ENCODE measurements at regions not wholly inside any gene's neighbourhood (a gene's known extent, or its start where the extent isn't known, plus 50 kb on each side); places are given as distances from the start of the nearest gene placed in this dataset.

DNA sequence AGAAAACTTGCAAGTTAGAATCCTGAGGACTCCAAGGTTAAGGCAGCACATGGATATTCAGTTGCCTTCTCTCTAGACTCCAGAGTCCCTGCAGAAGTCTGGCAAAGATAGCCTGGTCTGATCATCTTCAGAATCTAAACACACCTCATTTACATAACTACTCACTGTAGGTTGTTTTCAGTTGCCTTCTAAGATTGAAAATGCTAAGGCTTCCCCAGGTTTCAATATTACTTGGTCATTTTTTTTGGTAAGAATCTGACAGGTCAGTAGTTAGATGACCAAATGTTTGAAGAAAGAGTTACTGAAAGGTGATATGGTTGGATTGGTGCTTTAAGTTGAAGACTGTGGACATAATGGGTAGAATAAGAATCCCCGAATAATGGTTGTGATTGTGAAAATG lies 205.4 kb upstream of the KCNJ16 start:
- Mint-ChIP-seq H3K36me3 (ENCODE audit: low read depth) (no peaks in the 10 kb centered on the region), H3K27ac (no peak overlapping the region), H3K9me3 (peaks cover 13% of the 10 kb centered on the region), H3K27me3 (ENCODE audit: low read depth) (no peaks in the 10 kb centered on the region), H3K4me1 (ENCODE audit: low read depth) (no peaks in the 10 kb centered on the region), H3K4me3 (no peak overlapping the region)
- no peak for DNase-seq (ENCODE audit: low spot score)

DNA sequence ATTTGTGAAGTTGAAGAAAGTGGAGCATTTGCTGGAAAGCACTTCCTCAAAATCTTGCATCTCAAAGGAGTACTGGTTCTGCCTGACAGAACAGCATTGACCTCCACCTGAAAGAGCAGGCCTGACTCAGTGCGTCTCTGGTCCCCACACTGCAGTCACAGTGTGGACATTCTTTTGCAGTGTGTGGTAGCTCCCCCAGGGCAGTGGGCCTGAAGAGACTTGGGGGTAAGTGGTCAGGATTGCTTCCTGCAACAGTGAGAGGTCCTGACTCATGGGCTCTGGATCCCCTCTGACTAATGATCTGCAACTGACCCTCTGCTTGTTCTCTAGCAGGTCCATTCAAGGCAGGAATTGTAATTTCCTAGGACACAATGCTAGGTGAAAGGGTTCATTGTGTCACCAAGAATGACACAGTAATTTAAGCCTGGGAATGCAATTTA lies 204.9 kb upstream of the KCNJ16 start:
- Mint-ChIP-seq H3K36me3 (ENCODE audit: low read depth) (no peaks in the 10 kb centered on the region), H3K4me3 (no peak overlapping the region), H3K4me1 (ENCODE audit: low read depth) (no peaks in the 10 kb centered on the region), H3K27me3 (ENCODE audit: low read depth) (no peaks in the 10 kb centered on the region), H3K27ac (no peak overlapping the region), H3K9me3 (peaks cover 13% of the 10 kb centered on the region)
- no peak for DNase-seq (ENCODE audit: low spot score)

DNA sequence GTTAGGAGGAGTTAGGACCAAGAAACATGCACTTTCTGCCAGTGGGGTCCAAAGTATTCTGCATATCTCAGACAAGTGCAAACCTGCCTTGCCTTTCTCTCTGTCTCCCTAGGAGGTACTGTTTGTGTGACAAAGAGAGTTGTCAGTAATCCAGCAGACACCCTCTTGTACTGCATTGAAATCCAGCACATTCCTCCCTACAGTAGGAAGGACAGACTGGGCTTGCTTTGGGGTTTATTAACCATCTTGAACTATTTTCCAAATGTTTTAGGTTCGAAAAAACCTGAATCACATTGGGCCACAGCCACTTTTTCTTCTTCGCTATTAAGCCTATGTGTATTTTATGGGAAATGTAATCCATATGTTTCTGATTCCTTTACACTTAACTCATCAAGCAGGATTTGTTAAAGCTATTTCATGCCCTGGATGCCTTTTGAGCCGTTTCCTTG lies 204.2 kb upstream of the KCNJ16 start:
- Mint-ChIP-seq H3K36me3 (ENCODE audit: low read depth) (no peaks in the 10 kb centered on the region), H3K4me3 (no peak overlapping the region), H3K9me3 (peaks cover 13% of the 10 kb centered on the region), H3K27ac (no peak overlapping the region), H3K27me3 (ENCODE audit: low read depth) (no peaks in the 10 kb centered on the region), H3K4me1 (ENCODE audit: low read depth) (no peaks in the 10 kb centered on the region)
- no peak for DNase-seq (ENCODE audit: low spot score)

DNA sequence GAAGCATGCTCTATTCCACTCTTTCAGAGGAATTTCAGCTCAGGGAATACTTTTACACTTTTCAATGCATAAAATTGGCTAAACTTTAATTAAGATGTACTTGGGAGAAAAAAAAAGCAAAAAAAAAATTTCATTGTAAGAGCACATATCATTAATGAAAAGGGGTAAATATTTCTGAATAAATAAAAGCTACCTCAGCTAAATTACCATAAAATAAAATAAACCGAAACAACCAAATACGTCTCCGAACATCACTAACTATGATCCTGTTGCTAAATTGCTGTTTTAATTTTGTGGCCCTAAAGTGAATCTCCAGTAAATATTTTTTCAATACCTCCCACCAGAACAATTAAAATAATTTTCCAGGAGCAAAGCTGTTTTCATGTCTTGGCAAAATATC lies 203.7 kb upstream of the KCNJ16 start:
- DNase-seq (ENCODE audit: low spot score): no peak
- peaks cover 13% of the 10 kb centered on the region for H3K9me3 Mint-ChIP-seq
- H3K36me3 Mint-ChIP-seq (ENCODE audit: low read depth): no peaks in the 10 kb centered on the region
- H3K4me1 Mint-ChIP-seq (ENCODE audit: low read depth): no peaks in the 10 kb centered on the region
- H3K4me3 Mint-ChIP-seq: no peak overlapping the region
- H3K27ac Mint-ChIP-seq: no peak overlapping the region
- H3K27me3 Mint-ChIP-seq (ENCODE audit: low read depth): no peaks in the 10 kb centered on the region

DNA sequence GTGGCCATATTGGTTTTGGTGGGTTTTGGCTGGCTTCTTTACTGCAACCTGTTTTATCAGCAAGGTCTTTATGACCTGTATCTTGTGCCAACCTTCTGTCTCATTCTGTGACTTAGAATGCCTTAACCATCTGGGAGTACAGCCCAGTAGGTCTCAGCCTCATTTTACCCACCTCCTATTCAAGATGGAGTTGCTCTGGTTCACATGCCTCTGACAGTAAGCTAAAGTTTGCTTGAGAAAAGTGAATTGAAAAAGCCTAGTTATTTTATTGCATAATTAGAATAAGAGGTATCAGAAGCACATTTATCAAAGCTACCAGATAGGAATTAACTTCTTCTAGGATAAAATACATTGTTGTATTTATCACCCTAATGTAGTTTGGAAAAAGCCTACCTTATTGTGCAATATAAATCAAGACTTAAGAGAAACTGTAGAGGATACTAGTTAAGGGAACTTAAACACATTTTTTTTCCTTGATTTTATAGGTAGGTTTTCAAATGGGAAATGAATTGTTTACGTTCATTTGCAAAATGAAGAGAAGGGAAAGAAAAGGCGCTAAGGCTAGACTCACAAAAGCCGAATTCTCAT lies 202.3 kb upstream of the KCNJ16 start:
- no peak for DNase-seq (ENCODE audit: low spot score)
- Mint-ChIP-seq H3K4me1 (ENCODE audit: low read depth) (no peaks in the 10 kb centered on the region), H3K4me3 (no peak overlapping the region), H3K36me3 (ENCODE audit: low read depth) (no peaks in the 10 kb centered on the region), H3K27ac (no peak overlapping the region), H3K27me3 (ENCODE audit: low read depth) (no peaks in the 10 kb centered on the region), H3K9me3 (peaks cover 13% of the 10 kb centered on the region)

DNA sequence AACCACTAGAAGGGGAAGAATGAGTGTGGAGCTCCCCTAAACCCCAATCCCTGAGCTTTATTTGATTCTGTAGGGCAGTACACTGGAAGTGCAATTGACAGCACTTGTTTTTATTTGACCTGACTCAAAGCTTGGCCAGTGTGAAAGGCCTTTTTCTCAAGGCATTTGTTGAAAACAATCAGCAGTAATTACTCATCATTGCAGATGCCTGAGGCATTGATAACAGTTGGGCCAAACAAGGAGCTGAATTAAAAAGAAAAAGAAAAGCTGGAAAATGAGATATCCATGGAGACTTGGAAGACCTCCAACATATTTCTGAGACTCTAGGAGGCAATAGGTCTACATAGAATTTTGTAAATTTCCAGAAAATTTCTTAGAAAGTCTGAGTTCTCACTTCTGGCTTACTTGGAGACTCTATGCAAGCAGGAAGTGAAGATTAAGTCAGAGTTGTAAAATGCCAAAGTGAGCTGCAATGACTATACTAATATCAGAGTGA lies 200.8 kb upstream of the KCNJ16 start:
- no peak overlapping the region for H3K27ac Mint-ChIP-seq
- peaks cover 5% of the 10 kb centered on the region for H3K9me3 Mint-ChIP-seq
- no peaks in the 10 kb centered on the region for H3K27me3 Mint-ChIP-seq (ENCODE audit: low read depth)
- H3K36me3 Mint-ChIP-seq (ENCODE audit: low read depth): no peaks in the 10 kb centered on the region
- H3K4me1 Mint-ChIP-seq (ENCODE audit: low read depth): no peaks in the 10 kb centered on the region
- no peak overlapping the region for H3K4me3 Mint-ChIP-seq
- DNase-seq (ENCODE audit: low spot score): no peak

DNA sequence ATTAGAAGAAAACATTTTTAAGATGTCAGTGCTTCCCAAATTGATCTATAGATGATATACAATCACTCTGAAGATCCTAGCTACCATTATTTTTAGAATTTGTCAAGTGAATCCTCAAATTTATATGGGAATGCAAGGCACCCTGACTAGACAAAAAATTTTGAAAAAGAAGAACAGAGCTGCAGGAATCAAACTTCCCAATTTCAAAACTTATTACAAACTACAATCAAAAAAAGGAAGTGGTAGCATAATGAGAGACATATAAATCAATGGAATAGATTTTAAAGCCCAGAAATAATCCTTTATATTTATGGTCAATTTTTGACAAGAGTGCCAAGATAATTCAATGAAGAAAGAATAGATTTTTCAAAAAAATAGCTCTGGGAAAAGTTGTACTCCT lies 198.3 kb upstream of the KCNJ16 start:
- no peak for DNase-seq (ENCODE audit: low spot score)
- peaks cover 4% of the 10 kb centered on the region for H3K9me3 Mint-ChIP-seq
- no peak overlapping the region for H3K4me3 Mint-ChIP-seq
- H3K4me1 Mint-ChIP-seq (ENCODE audit: low read depth): no peaks in the 10 kb centered on the region
- no peaks in the 10 kb centered on the region for H3K27me3 Mint-ChIP-seq (ENCODE audit: low read depth)
- H3K27ac Mint-ChIP-seq: no peak overlapping the region
- H3K36me3 Mint-ChIP-seq (ENCODE audit: low read depth): no peaks in the 10 kb centered on the region

DNA sequence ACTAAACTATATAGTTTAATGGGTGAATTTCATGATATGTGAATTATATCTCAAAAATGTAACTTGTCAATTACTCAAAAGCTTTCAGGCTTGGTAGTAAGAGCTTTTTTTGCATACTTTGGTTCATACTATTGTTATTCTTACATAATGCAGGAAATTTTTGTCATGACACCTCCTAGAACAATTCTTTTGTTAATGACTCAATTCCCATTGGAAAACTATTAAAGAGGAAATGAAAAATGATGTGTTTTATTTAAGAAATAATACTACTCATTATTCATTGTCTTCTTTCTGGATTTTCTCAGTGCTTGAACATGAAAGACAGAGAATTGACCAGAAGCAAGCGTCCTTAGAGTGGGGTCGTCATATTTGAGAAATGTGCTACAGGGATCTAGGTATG lies 196.4 kb upstream of the KCNJ16 start:
- H3K9me3 Mint-ChIP-seq: no peaks in the 10 kb centered on the region
- H3K27me3 Mint-ChIP-seq (ENCODE audit: low read depth): no peaks in the 10 kb centered on the region
- no peak overlapping the region for H3K4me3 Mint-ChIP-seq
- H3K4me1 Mint-ChIP-seq (ENCODE audit: low read depth): no peaks in the 10 kb centered on the region
- no peak for DNase-seq (ENCODE audit: low spot score)
- no peak overlapping the region for H3K27ac Mint-ChIP-seq
- H3K36me3 Mint-ChIP-seq (ENCODE audit: low read depth): no peaks in the 10 kb centered on the region

DNA sequence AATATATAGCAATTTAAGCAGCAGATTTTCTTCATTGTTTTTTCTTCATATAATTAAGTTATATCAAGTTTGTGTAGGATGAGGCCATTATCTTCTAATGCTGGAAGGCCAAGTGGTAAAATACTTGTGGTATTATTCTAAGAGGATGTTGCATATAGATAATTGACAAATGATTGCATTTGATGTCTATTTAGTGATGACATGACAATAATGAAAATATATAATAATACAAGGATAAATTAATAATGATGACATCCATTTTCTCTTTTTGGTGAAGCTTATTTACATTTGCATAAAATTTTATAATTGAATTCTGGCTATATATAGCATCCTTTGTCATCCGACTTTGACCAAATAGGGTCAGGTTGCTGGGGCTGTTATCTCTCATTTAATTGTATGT lies 195.4 kb upstream of the KCNJ16 start:
- Mint-ChIP-seq H3K27me3 (ENCODE audit: low read depth) (no peaks in the 10 kb centered on the region), H3K4me1 (ENCODE audit: low read depth) (no peaks in the 10 kb centered on the region), H3K9me3 (no peaks in the 10 kb centered on the region), H3K36me3 (ENCODE audit: low read depth) (no peaks in the 10 kb centered on the region), H3K4me3 (no peak overlapping the region), H3K27ac (no peak overlapping the region)
- no peak for DNase-seq (ENCODE audit: low spot score)

DNA sequence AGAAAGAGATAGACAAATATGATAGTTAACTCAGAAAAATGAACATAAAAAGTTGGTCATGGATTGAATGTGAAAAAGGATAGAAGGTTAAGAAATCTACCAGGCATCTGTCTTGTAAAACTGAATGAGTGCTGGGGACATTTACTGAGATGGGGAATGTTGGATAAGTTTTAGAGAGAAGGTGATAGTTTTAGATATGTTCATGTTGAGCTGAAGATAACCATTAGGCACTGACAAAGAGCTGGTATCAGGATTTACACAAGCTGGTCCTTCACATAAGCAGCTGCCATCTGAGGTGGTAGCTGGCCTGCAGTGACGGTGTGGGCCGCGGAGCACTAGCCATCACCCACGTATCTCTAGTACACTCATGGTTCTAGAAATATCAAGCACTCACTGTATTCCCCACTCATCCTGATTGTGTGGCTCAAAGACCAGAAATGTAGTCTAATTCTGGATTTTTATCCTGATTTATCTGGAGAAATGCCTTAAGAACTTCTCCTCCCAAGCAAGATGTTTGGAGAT lies 194.4 kb upstream of the KCNJ16 start:
- Mint-ChIP-seq H3K4me3 (no peak overlapping the region), H3K27me3 (ENCODE audit: low read depth) (no peaks in the 10 kb centered on the region), H3K4me1 (ENCODE audit: low read depth) (no peaks in the 10 kb centered on the region), H3K27ac (no peak overlapping the region), H3K36me3 (ENCODE audit: low read depth) (no peaks in the 10 kb centered on the region), H3K9me3 (no peaks in the 10 kb centered on the region)
- no peak for DNase-seq (ENCODE audit: low spot score)

DNA sequence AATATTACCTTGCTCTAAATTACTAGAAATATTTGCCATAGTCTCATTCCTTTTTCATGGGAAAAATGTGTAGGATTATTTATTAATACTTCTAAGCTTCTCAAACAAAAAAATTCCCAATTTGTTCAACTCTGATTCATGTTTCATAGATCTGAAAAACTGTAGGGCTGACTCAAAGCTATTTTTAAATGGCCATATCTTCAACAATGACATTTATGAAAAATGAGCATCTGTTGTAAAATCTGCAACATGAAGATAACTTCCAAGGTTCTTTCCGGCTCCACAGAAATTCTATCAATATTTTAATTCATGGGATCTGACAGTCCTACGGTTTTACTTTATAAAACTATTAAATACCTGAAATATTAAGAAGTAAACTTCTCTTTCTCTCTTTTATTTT lies 192.7 kb upstream of the KCNJ16 start:
- Mint-ChIP-seq H3K27ac (no peak overlapping the region), H3K9me3 (no peaks in the 10 kb centered on the region), H3K27me3 (ENCODE audit: low read depth) (no peaks in the 10 kb centered on the region), H3K4me3 (no peak overlapping the region), H3K36me3 (ENCODE audit: low read depth) (no peaks in the 10 kb centered on the region), H3K4me1 (ENCODE audit: low read depth) (no peaks in the 10 kb centered on the region)
- DNase-seq (ENCODE audit: low spot score): no peak

DNA sequence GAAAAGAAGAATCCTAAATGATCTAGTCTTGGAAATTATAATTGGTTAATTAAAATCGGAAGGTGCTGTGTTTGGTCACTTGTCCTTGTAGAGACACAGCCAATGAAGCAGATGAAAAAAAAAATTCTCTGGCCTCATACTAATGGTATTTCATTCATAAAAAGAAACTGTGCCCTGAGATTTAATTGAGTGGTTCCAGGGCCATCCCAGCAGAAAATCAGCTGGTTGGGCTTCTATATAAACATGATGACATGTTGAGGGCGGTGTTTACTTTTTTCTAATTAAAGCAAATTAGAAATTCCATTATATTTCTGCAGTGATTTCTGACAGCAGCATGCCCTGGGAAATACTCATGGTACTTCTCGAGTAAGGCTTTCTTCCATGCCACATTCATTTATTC lies 191.9 kb upstream of the KCNJ16 start:
- no peak overlapping the region for H3K4me3 Mint-ChIP-seq

DNA sequence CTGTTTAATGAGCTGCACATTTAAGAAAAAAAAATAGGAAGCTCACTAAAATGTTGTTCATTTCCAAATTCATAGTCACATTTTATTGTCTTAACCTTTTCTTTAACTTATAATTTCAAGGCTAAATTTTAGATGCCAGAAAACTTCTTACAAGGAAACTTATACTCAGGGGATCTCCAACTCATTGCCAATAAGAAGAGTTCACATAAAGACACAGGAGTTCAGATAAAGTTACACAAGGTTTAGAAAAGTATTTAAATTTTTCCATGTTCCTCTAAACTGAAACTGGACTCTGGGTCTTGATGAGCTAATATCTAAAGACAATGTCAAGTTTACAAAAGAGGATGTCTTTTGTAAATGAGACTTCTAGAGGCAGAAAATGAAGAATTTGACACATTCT lies 190.7 kb upstream of the KCNJ16 start:
- no peak overlapping the region for H3K27ac Mint-ChIP-seq
- no peak for DNase-seq (ENCODE audit: low spot score)
- no peak overlapping the region for H3K4me3 Mint-ChIP-seq
- no peaks in the 10 kb centered on the region for H3K36me3 Mint-ChIP-seq (ENCODE audit: low read depth)
- no peaks in the 10 kb centered on the region for H3K4me1 Mint-ChIP-seq (ENCODE audit: low read depth)
- no peaks in the 10 kb centered on the region for H3K27me3 Mint-ChIP-seq (ENCODE audit: low read depth)
- H3K9me3 Mint-ChIP-seq: no peaks in the 10 kb centered on the region

More for the DNA sequence above, 191.9 kb upstream of the KCNJ16 start:
- Mint-ChIP-seq H3K4me1 (ENCODE audit: low read depth) (no peaks in the 10 kb centered on the region), H3K27ac (no peak overlapping the region), H3K36me3 (ENCODE audit: low read depth) (no peaks in the 10 kb centered on the region), H3K27me3 (ENCODE audit: low read depth) (no peaks in the 10 kb centered on the region), H3K9me3 (no peaks in the 10 kb centered on the region)
- DNase-seq (ENCODE audit: low spot score): no peak

DNA sequence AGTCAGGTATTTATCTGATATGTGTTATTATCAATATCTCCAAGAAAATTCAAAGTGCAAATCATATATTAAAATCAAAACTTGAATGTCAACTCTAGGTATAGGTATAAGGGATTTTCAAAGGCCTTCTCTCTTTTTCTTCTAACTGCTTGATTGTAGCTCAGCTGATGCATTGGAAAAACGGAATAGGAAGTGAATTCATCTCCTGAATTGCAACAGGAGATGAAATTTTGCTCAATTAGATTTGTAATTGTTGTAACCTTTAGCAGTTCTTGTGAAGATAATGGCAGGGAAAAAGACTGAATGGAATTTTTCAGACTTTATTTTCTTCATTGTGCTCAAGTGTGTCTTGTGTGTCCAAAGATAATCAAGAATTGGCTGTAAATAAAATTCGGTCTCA lies 190.2 kb upstream of the KCNJ16 start:
- Mint-ChIP-seq H3K9me3 (no peaks in the 10 kb centered on the region), H3K27ac (no peak overlapping the region), H3K4me3 (no peak overlapping the region), H3K4me1 (ENCODE audit: low read depth) (no peaks in the 10 kb centered on the region), H3K27me3 (ENCODE audit: low read depth) (no peaks in the 10 kb centered on the region), H3K36me3 (ENCODE audit: low read depth) (no peaks in the 10 kb centered on the region)
- no peak for DNase-seq (ENCODE audit: low spot score)

DNA sequence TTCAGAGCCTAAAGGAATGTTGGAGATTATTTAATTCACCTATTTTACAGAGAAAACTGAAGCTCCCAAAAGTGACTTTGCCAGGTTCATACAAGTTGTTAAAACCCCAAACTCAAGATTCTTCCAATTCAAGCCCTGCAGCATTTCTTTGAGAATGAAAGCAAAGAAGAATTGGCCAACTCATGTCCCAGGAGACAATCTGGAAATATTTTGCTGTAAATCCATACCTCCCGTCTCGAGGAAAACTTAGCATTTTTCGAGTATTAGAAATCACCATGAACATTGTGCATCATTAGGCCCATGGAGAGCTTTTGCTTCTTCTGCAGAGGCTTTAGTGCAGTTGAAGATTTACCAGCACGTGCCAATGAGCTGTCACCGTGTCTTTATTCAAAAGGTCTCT lies 176.4 kb upstream of the KCNJ16 start:
- Mint-ChIP-seq H3K27ac (no peak overlapping the region), H3K36me3 (ENCODE audit: low read depth) (no peaks in the 10 kb centered on the region), H3K9me3 (no peaks in the 10 kb centered on the region), H3K27me3 (ENCODE audit: low read depth) (no peaks in the 10 kb centered on the region), H3K4me1 (ENCODE audit: low read depth) (no peaks in the 10 kb centered on the region), H3K4me3 (no peak overlapping the region)
- DNase-seq (ENCODE audit: low spot score): no peak
